HG02981 (cell line): ENCODE measurements at regions not wholly inside any gene's neighbourhood (a gene's known extent, or its start where the extent isn't known, plus 50 kb on each side); places are given as distances from the start of the nearest gene placed in this dataset.

Experiments
- ATAC-seq: cut with Tn5 transposase; IDR thresholded peaks from one replicate; pipeline ENCODE4 v1.9.1; 2021; ENCODE audit warnings: mild to moderate bottlenecking, moderate library complexity; ENCODE audit not compliant: unreplicated experiment

DNA sequence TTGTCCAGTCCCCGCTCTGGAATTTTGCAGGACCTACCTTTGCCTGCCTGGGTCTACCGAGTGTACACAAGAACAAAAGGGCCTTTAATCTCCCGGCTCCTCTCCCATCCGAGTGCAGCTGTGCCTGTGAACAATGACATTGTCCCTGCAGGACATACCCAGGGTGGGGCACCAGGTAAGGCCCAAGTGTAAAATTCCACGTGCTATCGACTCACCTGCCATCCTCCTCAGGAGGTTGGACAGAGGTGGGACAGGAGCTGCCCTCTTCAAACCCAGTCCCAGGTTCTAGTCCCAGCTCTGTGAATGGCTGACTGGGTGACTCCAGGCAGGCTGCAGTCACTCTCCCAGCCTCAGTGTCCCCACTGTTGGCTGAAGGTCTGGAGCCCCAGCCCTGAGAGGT lies 159.6 kb upstream of the ALDH1B1 start:
- no peak for ATAC-seq

DNA sequence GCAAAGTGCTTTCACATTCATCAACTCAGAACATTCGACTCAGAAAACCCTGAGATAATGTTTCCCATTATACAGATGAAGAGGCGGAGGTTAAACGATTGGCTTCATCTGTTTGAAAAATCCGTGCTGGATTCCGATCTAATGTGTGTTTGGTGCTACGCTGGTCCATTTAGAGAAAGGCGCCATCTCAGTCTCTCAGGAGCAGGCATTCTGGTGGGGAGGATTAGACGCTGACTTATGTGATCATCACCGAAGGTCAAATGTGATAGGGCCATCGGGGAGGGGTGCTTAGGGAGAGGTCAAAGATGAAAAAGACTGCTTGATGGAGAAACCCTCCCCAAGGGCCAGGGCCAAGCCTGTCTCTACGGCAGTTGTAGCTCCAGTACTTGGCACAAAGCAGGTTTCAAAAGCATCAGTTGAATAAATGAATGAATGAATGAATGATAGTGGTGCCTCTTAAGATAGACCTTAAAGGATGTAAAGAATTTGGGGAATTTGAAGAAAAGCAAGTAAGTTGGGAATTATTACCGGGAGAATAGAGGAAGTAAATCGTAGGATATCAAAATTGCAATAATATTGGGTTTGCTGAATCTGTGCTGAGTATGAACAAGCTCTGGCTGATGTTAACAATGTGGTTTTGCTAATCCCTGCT lies 160.6 kb upstream of the SHB start:
- ATAC-seq: no peak

- no peak for ATAC-seq
Measured at GRCh38 chr9:38229104-38229500, 160.1 kb upstream of the SHB start.

DNA sequence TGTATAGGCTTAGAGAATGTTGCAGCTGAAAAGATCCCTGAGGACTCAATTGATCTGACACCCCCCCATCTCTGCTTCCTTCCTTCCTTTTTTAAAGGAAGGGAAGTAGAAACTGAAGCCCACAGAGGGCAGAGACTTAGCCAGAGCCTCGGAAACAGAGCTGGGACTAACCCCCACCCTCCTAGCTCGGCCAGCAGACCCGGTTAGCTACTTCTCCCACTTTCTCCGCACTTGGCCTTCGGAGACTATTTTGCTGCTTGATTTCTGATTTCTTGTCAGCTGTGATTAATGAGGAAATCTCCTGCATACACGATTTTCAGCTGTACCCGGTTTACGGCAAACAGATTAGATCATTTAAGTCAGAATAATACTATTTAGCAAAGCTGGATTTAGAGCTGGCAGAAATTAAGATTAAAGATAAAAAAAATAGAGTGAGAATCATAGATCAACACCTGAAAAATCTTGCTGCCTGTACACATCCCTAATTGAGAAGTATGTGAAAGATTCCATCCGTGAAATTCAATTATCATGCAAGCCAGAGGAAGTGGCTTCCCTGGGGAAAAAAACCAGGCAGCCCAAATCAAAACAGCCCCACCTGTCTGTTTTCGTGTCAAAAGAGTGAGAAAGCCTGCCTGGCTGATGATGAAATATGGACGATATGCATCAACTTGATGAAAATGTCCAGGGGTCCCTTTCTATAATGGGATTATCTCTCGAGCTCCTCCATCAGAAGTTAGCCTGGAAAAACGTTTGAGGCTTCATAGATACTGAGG lies 159.5 kb upstream of the SHB start:
- no peak for ATAC-seq

GRCh38 chr9:38227656-38228055 lies 158.6 kb upstream of the SHB start:
- no peak for ATAC-seq

- ATAC-seq: peak; percentile 66
Measured at GRCh38 chr9:38227061-38227540, 158.1 kb upstream of the SHB start.

GRCh38 chr9:38226491-38226951 lies 157.5 kb upstream of the SHB start:
- no peak for ATAC-seq

- ATAC-seq: no peak
Measured at GRCh38 chr9:38224941-38225340, 155.9 kb upstream of the SHB start.

DNA sequence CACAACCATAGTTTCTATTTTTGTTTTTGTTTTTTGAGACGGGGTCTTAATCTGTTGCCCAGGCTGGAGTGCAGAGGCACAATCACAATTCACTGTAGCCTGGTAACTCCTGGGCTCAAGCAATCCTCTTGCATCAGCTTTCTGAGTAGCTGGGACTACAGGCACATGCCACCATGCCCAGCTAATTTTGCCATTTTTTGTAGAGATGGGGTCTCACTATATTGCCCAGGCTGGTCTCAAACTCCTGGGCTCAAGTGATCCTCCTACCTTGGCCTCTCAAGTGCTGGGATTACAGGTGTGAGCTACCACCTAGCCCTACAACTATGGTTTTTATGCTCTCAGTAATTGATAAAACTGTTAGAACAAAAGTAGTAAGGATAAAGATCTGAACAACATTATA lies 147.5 kb upstream of the SHB start:
- ATAC-seq: no peak

DNA sequence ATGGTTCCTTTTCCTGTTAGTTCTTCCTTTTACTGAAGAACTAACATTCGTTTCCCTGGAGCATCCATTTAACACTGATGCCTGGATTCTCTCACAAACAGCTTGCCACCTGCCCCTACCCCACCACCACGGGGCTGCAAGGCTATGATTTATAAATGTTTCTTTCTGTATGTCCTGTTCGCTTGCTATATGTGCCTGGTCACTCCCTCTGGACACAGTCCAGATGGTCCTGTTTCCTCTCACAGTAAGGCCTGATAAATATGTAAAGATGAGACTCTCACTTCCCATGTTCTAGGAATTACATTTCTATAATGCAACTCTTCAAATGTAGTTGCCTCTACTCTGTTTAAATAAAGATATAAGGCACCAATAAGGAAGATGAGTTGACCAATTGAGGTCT lies 146.4 kb upstream of the SHB start:
- no peak for ATAC-seq

GRCh38 chr9:38214432-38214831 lies 145.4 kb upstream of the SHB start:
- ATAC-seq: no peak

DNA sequence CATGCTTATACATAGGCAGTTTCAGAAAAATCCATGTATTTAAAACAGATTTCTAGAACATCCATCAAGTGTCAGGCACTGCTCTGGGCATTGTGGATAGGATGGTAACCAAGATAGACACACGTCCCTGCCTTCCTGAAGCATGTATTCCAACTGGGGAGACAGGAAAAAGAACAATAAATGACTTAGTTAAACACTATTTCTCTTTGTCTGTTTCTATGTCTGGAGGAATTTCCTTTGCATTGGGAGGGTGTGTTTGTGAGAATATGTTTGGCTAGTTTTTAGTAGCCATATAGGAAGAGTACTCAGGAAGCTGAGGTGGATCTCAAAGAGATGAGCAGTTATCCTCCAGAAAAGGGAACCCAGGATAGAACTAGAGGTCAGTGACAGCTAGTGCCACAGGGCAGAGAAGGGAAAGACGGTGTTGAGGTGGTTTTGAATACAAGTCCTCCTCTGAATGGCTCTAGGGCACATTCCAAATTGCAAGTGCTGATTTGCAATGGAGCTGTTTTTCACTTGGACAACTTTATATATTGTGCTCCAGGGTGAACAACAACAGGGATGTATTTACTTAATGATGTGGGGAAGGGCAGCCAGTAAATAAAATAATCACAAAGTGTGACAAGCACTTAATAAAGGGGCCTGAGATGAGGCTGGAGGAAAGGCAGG lies 144.7 kb upstream of the SHB start:
- no peak for ATAC-seq

DNA sequence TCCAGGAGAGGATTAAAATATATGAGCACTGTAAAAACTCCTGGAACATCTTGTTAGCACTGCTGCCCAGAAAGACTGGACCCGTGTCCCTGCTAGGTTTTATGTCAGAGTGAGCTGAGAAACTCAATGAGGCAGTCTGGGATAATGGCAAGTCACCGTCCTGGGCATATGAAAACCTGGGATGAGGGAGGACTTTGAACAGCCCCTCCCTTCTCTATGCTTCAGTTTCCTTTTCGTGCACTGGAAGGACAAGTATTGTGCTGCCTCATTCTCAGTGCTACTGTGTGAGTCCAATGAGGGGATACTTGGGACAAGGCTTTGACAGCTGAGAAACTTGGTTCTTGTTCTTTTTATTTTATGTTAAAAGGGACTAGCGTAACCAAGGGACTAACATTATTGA lies 143.0 kb upstream of the SHB start:
- ATAC-seq: no peak

GRCh38 chr9:38211002-38211401 lies 142.0 kb upstream of the SHB start:
- no peak for ATAC-seq

- no peak for ATAC-seq
Measured at GRCh38 chr9:38208206-38208901, 139.3 kb upstream of the SHB start.

- ATAC-seq: no peak
Measured at GRCh38 chr9:38207247-38207778, 138.3 kb upstream of the SHB start.

GRCh38 chr9:38205279-38205678 lies 136.3 kb upstream of the SHB start:
- no peak for ATAC-seq

DNA sequence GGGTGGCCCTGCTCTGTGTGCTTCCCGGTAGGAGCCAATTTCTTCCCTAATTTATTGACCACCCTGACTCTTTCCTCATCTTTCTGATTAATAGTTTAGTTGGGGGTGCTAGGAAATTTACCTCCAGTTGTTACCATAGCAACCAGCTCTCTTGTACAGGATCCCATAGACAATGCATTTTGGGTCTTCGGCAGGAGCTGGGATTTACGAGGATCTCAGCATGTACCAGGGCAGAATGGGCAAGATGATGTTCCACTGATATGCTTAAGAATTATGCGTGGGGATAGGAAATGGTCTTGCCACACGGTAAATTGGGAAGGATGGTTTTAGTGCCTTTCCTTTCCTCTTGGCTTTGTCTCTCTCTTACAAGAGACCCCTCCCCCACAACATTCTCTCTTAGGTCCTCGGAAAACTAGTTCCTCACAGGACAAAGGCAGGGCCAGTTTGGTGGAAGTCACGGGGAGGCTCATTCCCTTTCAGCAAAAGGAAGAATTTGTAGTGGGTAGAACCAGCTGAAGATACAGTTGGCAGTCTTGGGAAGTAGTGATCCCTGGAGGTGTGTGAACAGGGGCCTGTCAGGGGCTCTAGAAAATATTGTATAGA lies 133.4 kb upstream of the SHB start:
- ATAC-seq: no peak

DNA sequence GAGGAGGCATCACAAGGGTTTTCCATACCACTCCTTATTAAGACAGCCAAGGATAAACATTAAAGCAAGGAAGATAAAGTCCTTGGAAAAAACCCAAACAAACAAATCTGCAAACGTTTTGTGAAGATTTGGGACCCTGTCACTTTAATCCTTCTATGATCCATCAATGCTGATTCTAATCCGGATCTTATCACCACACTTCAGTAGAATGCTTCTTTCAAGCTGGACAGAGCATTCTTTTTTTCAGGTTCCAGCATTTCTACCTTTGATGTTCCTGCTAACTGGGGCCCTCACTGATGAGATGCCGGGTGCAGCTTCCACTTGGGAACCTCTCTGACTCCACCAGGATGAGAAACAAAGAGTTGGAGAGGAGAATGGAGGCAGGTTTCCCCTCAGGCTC lies 132.8 kb upstream of the SHB start:
- no peak for ATAC-seq

- ATAC-seq: no peak
Measured at GRCh38 chr9:38200431-38200830, 131.4 kb upstream of the SHB start.

DNA sequence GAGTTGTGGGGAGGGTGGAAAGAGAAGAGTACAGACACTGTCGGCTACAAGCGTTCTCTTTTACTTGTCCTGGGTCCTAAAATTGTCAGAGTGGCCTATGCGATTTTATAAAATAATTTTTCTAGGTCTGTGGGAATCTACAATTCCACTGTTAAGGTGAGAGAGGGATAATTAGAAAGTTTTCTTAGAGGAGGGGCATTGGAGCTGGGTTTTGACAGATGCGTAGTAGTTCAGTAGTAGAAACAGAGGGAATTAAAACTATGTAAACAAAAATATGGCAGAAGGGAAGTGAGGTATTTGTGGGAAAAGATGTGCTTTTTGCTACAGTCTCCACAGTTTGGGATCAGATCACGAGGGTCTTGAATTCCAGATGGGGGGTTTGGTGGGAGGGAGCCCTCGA lies 129.1 kb upstream of the SHB start:
- no peak for ATAC-seq
